HL-60 (cell line): ENCODE measurements at regions not wholly inside any gene's neighbourhood (a gene's known extent, or its start where the extent isn't known, plus 50 kb on each side); places are given as distances from the start of the nearest gene placed in this dataset.

Experiments
- DNase-seq, 2 experiments: peaks; one replicate each; pipeline ENCODE4 v3.0.0-alpha.2; 2010 to 2020; ENCODE audit warnings: low read depth in 1 of 2, low spot score in 1 of 2
- H3K27ac ChIP-seq: fragments of 250-450 bp; sonication (Bioruptor Pico); replicated peaks from 2 replicates; pipeline ENCODE4 v1.5.1; 2020; ENCODE audit warnings: mild to moderate bottlenecking, moderate library complexity
- H3K27me3 ChIP-seq: fragments of 250-450 bp; sonication (Bioruptor Pico); 2 replicates; pipeline ENCODE4 v1.5.1; 2021; ENCODE audit warnings: mild to moderate bottlenecking, moderate library complexity; ENCODE audit not compliant: insufficient read depth, poor library complexity, severe bottlenecking
- H3K4me3 ChIP-seq: replicated peaks from 2 replicates; pipeline ENCODE4 v1.5.1; 2011; ENCODE audit warnings: mild to moderate bottlenecking, control low read depth, low read length; ENCODE audit not compliant: insufficient read depth
- GABPA ChIP-seq: IDR thresholded peaks from 2 replicates; pipeline ENCODE4 v1.6.1; 2012; ENCODE audit warnings: low read depth
- POLR2AphosphoS5 ChIP-seq: IDR thresholded peaks from 2 replicates; pipeline ENCODE4 v1.6.1; 2012; ENCODE audit warnings: low read depth
- SPI1 ChIP-seq: IDR thresholded peaks from 2 replicates; pipeline ENCODE4 v1.6.1; 2012; ENCODE audit warnings: low read depth, mild to moderate bottlenecking, borderline replicate concordance
- TF ChIP-seq, protein P1 (sequence below): IDR thresholded peaks from 2 replicates; pipeline ENCODE4 v1.6.1; 2012; ENCODE audit warnings: low read depth; ENCODE audit not compliant: insufficient replicate concordance
- TF ChIP-seq, protein P2 (sequence below): IDR thresholded peaks from one replicate; pipeline ENCODE4 v1.5.1; 2011; ENCODE audit warnings: low read length, control low read depth, inconsistent platforms; ENCODE audit not compliant: insufficient read depth

DNA sequence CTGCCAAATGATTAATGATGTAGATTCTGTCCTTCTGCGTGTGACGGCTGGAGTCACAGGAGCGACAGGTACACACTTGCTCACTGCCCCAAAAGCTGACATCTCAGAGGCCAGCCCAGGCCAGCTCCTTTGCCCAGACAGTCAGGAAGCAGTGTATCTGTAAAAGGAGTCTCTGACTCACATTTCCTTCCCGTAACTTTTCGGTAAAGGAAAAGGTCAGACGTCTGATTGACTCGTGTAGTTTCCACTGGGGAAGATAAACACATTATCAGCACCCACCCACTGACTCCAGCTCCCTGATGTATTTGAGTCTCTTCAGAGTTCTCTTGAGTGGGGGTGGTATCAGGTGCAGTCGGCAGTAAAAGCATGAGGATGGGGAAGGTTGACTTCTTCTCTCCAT, 64.4 kb upstream of the WWC1 start:
- H3K4me3 ChIP-seq, result no peak overlapping the region
- H3K27ac ChIP-seq, result no peak overlapping the region
- H3K27me3 ChIP-seq, result no peaks in the 10 kb centered on the region
- TF ChIP-seq SPI1, result no peak
- TF ChIP-seq, protein P1, sequence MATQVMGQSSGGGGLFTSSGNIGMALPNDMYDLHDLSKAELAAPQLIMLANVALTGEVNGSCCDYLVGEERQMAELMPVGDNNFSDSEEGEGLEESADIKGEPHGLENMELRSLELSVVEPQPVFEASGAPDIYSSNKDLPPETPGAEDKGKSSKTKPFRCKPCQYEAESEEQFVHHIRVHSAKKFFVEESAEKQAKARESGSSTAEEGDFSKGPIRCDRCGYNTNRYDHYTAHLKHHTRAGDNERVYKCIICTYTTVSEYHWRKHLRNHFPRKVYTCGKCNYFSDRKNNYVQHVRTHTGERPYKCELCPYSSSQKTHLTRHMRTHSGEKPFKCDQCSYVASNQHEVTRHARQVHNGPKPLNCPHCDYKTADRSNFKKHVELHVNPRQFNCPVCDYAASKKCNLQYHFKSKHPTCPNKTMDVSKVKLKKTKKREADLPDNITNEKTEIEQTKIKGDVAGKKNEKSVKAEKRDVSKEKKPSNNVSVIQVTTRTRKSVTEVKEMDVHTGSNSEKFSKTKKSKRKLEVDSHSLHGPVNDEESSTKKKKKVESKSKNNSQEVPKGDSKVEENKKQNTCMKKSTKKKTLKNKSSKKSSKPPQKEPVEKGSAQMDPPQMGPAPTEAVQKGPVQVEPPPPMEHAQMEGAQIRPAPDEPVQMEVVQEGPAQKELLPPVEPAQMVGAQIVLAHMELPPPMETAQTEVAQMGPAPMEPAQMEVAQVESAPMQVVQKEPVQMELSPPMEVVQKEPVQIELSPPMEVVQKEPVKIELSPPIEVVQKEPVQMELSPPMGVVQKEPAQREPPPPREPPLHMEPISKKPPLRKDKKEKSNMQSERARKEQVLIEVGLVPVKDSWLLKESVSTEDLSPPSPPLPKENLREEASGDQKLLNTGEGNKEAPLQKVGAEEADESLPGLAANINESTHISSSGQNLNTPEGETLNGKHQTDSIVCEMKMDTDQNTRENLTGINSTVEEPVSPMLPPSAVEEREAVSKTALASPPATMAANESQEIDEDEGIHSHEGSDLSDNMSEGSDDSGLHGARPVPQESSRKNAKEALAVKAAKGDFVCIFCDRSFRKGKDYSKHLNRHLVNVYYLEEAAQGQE, result no peak
- TF ChIP-seq POLR2AphosphoS5, result no peak
- TF ChIP-seq GABPA, result no peak
- TF ChIP-seq, protein P2, sequence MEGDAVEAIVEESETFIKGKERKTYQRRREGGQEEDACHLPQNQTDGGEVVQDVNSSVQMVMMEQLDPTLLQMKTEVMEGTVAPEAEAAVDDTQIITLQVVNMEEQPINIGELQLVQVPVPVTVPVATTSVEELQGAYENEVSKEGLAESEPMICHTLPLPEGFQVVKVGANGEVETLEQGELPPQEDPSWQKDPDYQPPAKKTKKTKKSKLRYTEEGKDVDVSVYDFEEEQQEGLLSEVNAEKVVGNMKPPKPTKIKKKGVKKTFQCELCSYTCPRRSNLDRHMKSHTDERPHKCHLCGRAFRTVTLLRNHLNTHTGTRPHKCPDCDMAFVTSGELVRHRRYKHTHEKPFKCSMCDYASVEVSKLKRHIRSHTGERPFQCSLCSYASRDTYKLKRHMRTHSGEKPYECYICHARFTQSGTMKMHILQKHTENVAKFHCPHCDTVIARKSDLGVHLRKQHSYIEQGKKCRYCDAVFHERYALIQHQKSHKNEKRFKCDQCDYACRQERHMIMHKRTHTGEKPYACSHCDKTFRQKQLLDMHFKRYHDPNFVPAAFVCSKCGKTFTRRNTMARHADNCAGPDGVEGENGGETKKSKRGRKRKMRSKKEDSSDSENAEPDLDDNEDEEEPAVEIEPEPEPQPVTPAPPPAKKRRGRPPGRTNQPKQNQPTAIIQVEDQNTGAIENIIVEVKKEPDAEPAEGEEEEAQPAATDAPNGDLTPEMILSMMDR, result no peak
- no peak for DNase-seq

DNA sequence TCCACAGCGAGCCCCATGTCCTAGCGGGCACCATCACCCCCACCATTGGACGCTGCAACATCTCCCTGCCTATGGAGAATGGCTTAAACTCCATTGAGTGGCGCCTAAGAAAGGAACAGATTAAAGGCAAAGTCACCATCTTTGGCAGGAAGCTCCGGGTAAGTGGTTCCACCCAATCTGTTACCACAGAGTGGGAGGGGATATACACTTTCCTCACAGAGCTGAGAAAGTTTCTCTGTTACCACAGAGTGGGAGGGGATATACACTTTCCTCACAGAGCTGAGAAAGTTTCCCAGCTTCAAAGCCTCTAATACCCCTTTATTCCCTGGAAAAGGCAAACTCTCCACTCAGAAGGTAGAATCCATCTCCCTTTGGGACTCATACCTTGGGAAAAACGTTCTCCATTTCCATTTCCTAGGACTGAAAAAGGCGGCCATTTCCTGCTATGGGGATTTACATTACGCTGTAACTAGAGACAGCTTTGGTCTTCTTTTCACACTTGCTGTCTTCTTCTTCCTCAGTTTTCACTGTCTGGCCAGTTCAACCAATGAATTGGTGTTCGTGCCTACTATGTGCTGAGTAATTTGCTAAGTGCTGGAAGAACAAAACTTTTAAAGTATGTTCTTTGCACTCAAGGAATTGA, 63.4 kb upstream of the WWC1 start:
- Histone ChIP-seq H3K4me3 (no peak overlapping the region), H3K27ac (no peak overlapping the region), H3K27me3 (no peaks in the 10 kb centered on the region)
- TF ChIP-seq, protein P2, result no peak
- TF ChIP-seq, protein P1, result no peak
- TF ChIP-seq SPI1 (no peak), POLR2AphosphoS5 (no peak), GABPA (no peak)
- DNase-seq, result peak in 1 of 2 experiments; percentile 5

DNA sequence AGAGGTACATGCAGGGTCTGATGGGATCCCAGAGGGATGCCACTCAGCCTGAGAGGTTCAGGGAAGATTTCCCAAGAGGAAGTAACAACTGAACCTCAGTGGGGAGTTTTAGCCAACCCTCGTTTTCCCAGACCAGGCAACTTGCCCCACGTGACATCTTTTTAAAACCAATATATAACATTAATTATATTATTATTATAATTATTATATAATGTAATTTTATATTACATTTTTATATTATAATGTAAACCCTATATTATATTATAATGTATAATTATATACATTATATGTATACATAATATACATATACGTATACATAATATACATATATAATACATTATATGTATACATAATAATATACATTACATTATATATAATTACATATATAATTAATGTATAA, 62.8 kb upstream of the WWC1 start:
- no peak for TF ChIP-seq GABPA
- no peak for TF ChIP-seq POLR2AphosphoS5
- TF ChIP-seq, protein P1, result no peak
- TF ChIP-seq, protein P2, result no peak
- TF ChIP-seq SPI1, result no peak
- H3K27ac ChIP-seq, result no peak overlapping the region
- H3K27me3 ChIP-seq, result no peaks in the 10 kb centered on the region
- no peak overlapping the region for H3K4me3 ChIP-seq
- no peak for DNase-seq
